Heart left ventricle (tissue), 16 donors: ENCODE measurements at regions not wholly inside any gene's neighbourhood (a gene's known extent, or its start where the extent isn't known, plus 50 kb on each side); places are given as distances from the start of the nearest gene placed in this dataset.

ENCODE experiments used
- ATAC-seq, 4 donors: fragments of 200-7000 bp; cut with Tn5 transposase; one replicate each; pipeline ENCODE4 v1.9.1; 2020 to 2022; ENCODE audit warnings: moderate library complexity in 4 of 4, mild to moderate bottlenecking in 3 of 4, moderate number of reproducible peaks in 1 of 4
- DNase-seq, 5 donors: peaks; one replicate each; pipeline ENCODE4 v3.0.0-alpha.2; 2020
- H3K27ac ChIP-seq, 12 donors: fragments of 200-600 bp; sonication (generic) in 4 of 12; one replicate each; pipeline versions ENCODE4 v1.5.0 to v1.8.0; 2016 to 2022; ENCODE audit warnings: mild to moderate bottlenecking in 2 of 12
- H3K27me3 ChIP-seq, 9 donors: fragments of 200-600 bp; sonication (generic) in 2 of 9; one replicate each; pipeline versions ENCODE4 v1.5.1 to v1.8.0; 2016 to 2022; ENCODE audit warnings: mild to moderate bottlenecking in 3 of 9
- H3K36me3 ChIP-seq, 9 donors: fragments of 200-600 bp; sonication (generic) in 2 of 9; one replicate each; pipeline versions ENCODE4 v1.5.0 to v1.8.0; 2018 to 2022; ENCODE audit warnings: mild to moderate bottlenecking in 2 of 9
- H3K4me1 ChIP-seq, 12 donors: fragments of 200-600 bp; sonication (generic) in 4 of 12; one replicate each; pipeline versions ENCODE4 v1.5.0 to v1.8.0; 2016 to 2022; ENCODE audit warnings: mild to moderate bottlenecking in 3 of 12
- H3K4me3 ChIP-seq, 12 donors: fragments of 200-600 bp; sonication (generic) in 4 of 12; one replicate each; pipeline versions ENCODE4 v1.5.0 to v1.8.0; 2017 to 2022; ENCODE audit warnings: mild to moderate bottlenecking in 9 of 12, moderate library complexity in 4 of 12
- H3K9me3 ChIP-seq, 12 donors: fragments of 200-600 bp; sonication (generic) in 4 of 12; one replicate each; pipeline versions ENCODE4 v1.5.0 to v1.8.0; 2016 to 2022; ENCODE audit warnings: mild to moderate bottlenecking in 1 of 12
- POLR2A ChIP-seq, 2 donors: fragments of 450-650 bp; IDR thresholded peaks; one replicate each; pipeline ENCODE4 v1.6.1; 2017; ENCODE audit warnings: antibody characterized with exemption in 2 of 2, mild to moderate bottlenecking in 2 of 2, moderate library complexity in 2 of 2
- WGBS, 4 donors: extraction: QIAGEN DNeasy Blood & Tissue Kit in 2 of 4; methylation state at CpG; one replicate each; pipeline versions ENCODE4 v1.1.5 to v1.1.7; 2013 to 2018; 5-methylcytosine and 5-hydroxymethylcytosine counted together
- intact Hi-C, 10 donors: fragments of 100-400 bp; cut with DNase I; formaldehyde crosslinking; loops; one replicate each; pipeline versions ENCODE4 v1.11.1 to v1.14.2; 2022
- TF ChIP-seq, protein P1 (sequence below), 12 donors: fragments of 200-600 bp; sonication (generic) in 4 of 12; IDR thresholded peaks; one replicate each; pipeline versions ENCODE4 v1.5.0 to v1.8.0; 2018 to 2022; ENCODE audit warnings: antibody characterized with exemption in 12 of 12, mild to moderate bottlenecking in 5 of 12
- donor health status: ischemic (EF 13 %, LVEDD 7.1; RV severe dilation, severe dysfunction).
- donor health status: healthy with polysubstance abuse.
- donor health status: DM: no; HTN: yes; CAD: no.
- donor health status: DM: no; HTN: no; CAD: no.
- donor health status: ischemic (EF 25% LVEDD 6.9; RV normal size, moderate dysfunction).
- donor health status: ischemic (EF 25% LVEDD 5.7; RV mildly dilated, moderate dysfunction).
- donor health status: healthy.
- donor health status: DM: yes; HTN: yes; CAD: no.
- donor health status: ischemic (EF 35%, LVEDD 5.7; RV mildly dilated, moderate dysfunction).
- donor health status: nonischemic (EF 11% LVEDD 7.7; RV severe dilation, severe dysfunction).
- donor health status: DM: yes; HTN: yes; CAD: no.
- donor health status: PGD.
- donor health status: ischemic (EF 29% LVEDD 5.4; RV normal size, mild dysfunction).
- donor health status: nonischemic (EF 23%, LVEDD 6.1; RV moderate dilation, normal function).

DNA sequence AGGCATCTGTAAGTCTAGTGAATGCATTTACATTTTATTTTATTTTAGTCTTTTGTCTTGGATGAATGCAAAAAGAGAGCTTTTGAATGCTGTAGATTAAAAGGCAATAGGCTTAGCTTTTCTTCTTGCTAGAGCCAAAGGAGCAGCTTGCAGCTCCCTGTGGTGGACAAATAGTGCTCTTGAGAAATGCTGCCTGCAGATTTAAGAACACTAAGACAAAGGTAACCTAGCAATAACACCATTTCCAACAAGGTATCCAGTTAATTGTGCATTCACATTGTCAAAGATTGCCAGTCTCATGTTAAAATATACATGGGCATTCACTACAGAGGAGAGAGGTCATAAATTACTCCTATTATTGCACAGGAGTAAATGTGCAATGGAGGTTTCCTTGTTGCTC is 859.2 kb upstream of the PRKX start:
- intact Hi-C loops, result no loop called here
- Histone ChIP-seq H3K4me1 (no peaks in the 10 kb centered on the region), H3K36me3 (no peaks in the 10 kb centered on the region), H3K27me3 (no peaks in the 10 kb centered on the region), H3K9me3 (peaks cover 0 to 6% (median 0%) of the 10 kb centered on the region in 12 donors), H3K27ac (no peak overlapping the region), H3K4me3 (no peak overlapping the region)
- TF ChIP-seq POLR2A (IDR thresholded peaks at IDR 0.05), result no peak
- TF ChIP-seq, protein P1, sequence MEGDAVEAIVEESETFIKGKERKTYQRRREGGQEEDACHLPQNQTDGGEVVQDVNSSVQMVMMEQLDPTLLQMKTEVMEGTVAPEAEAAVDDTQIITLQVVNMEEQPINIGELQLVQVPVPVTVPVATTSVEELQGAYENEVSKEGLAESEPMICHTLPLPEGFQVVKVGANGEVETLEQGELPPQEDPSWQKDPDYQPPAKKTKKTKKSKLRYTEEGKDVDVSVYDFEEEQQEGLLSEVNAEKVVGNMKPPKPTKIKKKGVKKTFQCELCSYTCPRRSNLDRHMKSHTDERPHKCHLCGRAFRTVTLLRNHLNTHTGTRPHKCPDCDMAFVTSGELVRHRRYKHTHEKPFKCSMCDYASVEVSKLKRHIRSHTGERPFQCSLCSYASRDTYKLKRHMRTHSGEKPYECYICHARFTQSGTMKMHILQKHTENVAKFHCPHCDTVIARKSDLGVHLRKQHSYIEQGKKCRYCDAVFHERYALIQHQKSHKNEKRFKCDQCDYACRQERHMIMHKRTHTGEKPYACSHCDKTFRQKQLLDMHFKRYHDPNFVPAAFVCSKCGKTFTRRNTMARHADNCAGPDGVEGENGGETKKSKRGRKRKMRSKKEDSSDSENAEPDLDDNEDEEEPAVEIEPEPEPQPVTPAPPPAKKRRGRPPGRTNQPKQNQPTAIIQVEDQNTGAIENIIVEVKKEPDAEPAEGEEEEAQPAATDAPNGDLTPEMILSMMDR (IDR thresholded peaks at IDR 0.05), result no peak
- no peak for ATAC-seq
- DNase-seq, result no peak

- no peak for ATAC-seq
- Histone ChIP-seq H3K4me1 (no peaks in the 10 kb centered on the region), H3K36me3 (no peaks in the 10 kb centered on the region), H3K27ac (no peak overlapping the region), H3K27me3 (no peaks in the 10 kb centered on the region), H3K4me3 (no peak overlapping the region), H3K9me3 (peaks cover 0 to 6% (median 0%) of the 10 kb centered on the region in 12 donors)
- intact Hi-C loops, result no loop called here
- TF ChIP-seq POLR2A (IDR thresholded peaks at IDR 0.05), result no peak
- TF ChIP-seq, protein P1 (IDR thresholded peaks at IDR 0.05), result no peak
- WGBS, 4 donors, result 57 to 81% (median 69%) methylated on average over 1 of the region's 1 CpG
- DNase-seq, result no peak
Measured at GRCh38 chrX:4570151-4570550, 856.7 kb upstream of the PRKX start.

DNA sequence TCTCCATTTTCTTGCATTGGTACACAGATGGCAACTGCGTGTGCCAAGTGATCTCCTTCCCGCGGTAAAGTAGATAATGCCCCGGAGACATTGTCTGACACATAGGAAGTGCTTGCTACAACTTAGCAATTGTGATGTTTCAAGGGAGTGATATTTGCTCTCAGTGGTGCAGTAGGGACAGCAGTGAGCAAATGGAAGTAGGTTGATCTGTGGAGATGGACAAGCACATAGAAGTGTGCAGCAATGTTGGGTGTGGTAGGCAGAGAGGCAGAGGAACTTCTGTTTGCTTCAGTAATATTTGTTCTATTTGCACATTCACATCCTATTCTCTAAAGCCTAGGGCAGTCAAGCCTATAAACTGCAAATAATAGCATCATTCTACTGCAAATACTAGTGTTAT is 846.7 kb upstream of the PRKX start:
- ATAC-seq, result no peak
- no peaks in the 10 kb centered on the region for H3K27me3 ChIP-seq
- H3K36me3 ChIP-seq, result no peaks in the 10 kb centered on the region
- no peak overlapping the region for H3K4me3 ChIP-seq
- no peaks in the 10 kb centered on the region for H3K4me1 ChIP-seq
- intact Hi-C loops, result no loop called here
- TF ChIP-seq, protein P1 (IDR thresholded peaks at IDR 0.05), result no peak
- TF ChIP-seq POLR2A (IDR thresholded peaks at IDR 0.05), result no peak
- no peak for DNase-seq
- no peaks in the 10 kb centered on the region for H3K9me3 ChIP-seq
- WGBS, 4 donors, result 84 to 91% (median 88%) methylated on average over 4 of the region's 4 CpGs
- H3K27ac ChIP-seq, result no peak overlapping the region

DNA sequence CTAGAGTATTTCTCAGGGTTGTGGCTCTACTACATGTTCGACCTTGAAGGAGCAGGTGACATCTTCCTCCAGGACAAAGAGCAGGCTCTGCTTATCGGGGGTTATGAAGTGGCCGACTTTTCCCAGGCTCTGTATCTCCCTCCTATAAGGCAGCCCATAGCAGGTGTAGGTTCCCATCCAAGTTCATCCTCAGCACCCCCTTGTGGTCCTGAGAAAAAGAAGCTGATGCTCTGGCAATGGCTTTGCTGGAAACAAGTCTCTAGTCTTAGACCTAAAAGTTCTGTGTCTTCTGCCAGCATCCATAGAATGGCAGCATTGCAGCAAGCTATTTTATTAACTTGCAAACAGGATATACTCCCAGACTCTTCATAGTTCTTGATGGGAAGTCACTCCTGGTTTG is 836.6 kb upstream of the PRKX start:
- intact Hi-C loops, result no loop called here
- Histone ChIP-seq H3K27me3 (no peaks in the 10 kb centered on the region), H3K4me3 (no peak overlapping the region), H3K27ac (no peak overlapping the region), H3K4me1 (no peaks in the 10 kb centered on the region), H3K36me3 (no peaks in the 10 kb centered on the region), H3K9me3 (no peaks in the 10 kb centered on the region)
- WGBS, 4 donors, result 17 to 71% (median 55%) methylated on average over 3 of the region's 3 CpGs
- no peak for TF ChIP-seq POLR2A (IDR thresholded peaks at IDR 0.05)
- TF ChIP-seq, protein P1 (IDR thresholded peaks at IDR 0.05), result no peak
- no peak for ATAC-seq
- DNase-seq, result no peak
